Stimulated activated CD4-positive, alpha-beta T cell treated with anti-CD3 and anti-CD28 coated beads, Interleukin-12 subunit alpha, Interleukin-12 subunit beta, amount 100 ng/mL, for 4 hours (primary cell): ENCODE measurements at regions not wholly inside any gene's neighbourhood (a gene's known extent, or its start where the extent isn't known, plus 50 kb on each side); places are given as distances from the start of the nearest gene placed in this dataset.
"Not testable (repeated sequence)": the region's sequence is repeated elsewhere in the genome, so short reads cannot be mapped to it uniquely, and the experiment has no call there.

ENCODE experiments used
- DNase-seq: peaks from one replicate; pipeline ENCODE4 v3.0.0-alpha.2; 2020

DNA sequence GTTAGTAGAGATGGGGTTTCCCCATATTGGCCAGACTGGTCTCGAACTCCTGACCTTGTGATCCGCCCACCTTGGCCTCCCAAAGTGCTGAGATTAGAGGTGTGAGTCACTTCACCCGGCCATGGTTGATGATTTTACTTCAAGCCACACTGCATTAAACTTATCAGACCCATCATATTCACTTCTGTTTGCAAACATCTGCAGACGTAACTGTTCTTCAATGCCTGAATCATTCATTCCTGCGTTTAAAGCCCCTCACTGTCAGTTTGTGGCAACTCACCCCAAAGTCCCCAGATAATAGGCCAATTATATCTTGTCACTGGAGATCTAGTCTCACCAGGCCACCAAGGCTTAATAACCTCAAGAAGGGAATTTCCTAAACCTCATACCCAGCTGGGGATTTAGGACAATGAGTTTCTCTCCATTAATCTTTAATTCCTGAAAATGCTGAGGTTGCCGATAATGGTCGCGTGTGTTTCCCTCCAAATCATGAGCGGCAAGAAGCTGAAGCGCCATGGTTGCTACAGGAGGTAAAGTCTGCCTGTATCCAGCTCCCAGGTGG lies 229.6 kb downstream of the LY86 start:
- DNase-seq, result no peak

GRCh38 chr6:6820641-6821238 lies 232.2 kb downstream of the LY86 start:
- no peak for DNase-seq

DNA sequence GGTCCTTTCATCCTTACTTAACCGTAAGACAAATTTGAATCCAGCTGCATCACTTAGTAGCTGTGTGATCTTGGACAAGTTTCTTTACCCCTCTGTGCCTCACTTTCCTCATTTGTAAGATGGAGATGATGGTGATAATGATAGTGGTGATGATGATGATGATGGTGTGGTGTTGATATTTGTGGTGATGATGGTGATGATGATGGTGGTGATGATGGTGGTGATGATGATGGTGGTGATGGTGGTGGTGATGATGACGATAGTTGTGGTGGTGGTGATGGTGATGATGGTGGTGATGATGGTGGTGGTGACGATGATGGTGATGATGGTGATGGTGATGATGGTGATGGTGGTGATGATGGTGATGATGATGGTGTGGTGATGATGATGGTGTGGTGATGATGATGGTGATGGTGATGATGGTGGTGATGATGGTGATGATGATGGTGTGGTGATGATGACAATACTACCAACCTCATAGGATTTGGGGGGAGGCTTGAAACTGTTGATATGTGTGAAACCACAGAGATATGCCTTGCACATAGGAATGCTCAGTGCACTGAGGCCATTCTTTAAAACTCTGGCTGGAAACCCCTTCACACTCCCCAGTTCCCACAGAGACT lies 233.2 kb downstream of the LY86 start:
- DNase-seq, result no peak

- DNase-seq, result no peak
Measured at GRCh38 chr6:6823030-6823429, 234.5 kb downstream of the LY86 start.

GRCh38 chr6:6823568-6824224 lies 235.2 kb downstream of the LY86 start:
- DNase-seq, result no peak

- DNase-seq, result no peak
Measured at GRCh38 chr6:6824381-6824780, 235.9 kb downstream of the LY86 start.

DNA sequence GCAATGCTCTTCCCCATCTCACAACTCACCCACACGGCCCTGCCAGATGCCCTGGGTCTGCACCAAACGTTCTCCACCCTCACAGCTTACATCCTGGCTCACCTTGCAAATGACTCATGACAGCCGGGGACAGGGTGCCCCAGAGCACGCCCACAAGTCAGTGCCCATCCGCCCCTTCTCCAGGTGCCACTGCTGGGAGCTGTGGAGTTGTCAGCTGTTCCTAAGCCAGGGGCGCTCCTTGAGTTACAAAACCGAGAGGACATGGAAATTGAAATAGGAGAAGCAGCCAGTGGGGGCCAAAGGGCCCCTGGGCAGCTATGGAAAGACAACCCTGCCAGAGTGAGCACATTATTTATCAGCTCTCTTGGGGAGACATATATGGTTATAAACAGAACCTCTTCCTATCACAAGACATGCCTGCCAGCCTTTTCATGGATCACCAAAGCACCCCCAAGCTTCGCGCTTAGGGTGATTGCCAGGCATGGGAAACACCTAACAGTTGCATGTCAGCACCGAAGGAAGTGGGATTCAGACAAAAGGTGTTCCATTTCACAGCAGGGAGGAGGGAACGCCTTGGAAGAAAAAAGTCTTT lies 236.8 kb downstream of the LY86 start:
- no peak for DNase-seq

DNA sequence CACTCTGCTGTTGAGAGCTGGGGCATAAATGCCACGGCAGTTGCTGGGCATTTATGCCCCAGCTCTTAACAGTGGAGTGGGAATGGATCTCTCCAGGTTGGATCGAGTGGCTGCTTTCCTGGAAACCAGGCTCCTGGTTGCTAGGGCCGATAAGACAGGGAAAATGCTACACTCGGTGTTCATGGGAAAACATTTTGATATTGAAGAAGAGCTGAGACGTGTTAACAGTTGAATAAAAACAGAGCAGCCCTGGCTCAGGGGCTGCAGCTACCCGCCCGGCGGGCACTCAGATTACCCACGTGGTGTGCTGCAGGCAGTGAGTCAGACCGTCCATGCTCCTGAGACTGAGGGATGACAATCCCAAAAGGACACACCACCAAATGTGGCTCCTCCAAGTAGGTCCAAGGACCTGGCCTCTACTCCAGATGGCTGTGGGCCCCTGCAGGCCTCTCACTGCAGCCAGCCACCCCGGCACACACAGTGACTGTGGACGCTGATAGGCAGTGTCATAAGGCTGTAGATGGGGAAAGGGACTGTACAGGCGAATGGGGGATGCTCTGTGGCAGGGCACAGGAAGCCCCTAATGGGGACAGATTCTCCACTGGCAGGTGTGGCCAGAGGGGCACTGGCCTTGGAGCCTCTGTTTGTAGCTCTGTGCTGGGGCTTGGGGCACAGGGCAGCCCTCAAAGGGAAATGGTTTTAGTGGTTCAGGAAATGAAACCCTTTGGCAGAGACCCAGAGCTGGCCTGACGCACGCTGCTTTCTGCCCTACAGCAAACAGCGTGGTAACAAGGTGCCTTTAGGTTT lies 237.8 kb downstream of the LY86 start:
- DNase-seq, result no peak

DNA sequence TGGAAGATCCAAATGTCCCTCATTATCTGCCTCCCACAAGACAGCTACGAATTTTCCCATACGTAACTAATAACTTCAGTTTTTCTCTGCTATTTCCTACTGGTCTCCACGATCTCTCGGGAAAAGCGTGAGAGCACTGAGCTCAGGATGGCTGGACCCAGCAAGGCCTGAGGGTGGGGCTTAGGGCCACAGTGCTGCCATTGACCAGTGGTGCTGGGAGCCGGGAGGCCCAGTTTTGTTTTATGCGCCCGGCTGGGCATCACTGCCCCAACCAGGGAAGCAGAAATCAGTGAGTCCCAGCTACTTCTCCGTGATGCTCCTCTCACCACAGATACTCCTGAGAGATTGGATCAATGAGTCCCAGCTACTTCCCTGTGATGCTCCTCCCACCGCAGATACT lies 238.4 kb downstream of the LY86 start:
- no peak for DNase-seq

- DNase-seq, result no peak
Measured at GRCh38 chr6:6829872-6830685, 241.6 kb downstream of the LY86 start.

DNA sequence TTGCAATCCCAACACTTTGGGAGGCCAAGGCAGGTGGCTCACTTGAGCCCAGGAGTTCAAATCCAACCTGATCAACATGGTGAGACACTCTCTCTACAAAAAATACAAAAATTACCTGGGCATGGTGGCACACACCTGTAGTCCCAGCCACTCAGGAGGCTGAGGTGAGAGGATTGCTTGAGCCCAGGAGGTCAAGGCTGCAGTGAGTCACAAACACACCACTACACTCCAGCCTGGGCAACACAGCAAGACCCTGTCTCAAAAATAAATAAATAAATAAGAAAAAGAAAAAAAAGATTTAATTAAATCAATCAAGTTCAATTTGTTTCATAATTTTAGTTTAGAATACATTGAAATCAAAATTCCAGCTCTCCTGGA lies 242.2 kb downstream of the LY86 start:
- DNase-seq, result not testable (repeated sequence)

- no peak for DNase-seq
Measured at GRCh38 chr6:6832439-6832838, 243.9 kb downstream of the LY86 start.

GRCh38 chr6:6834356-6835222 lies 246.1 kb downstream of the LY86 start:
- no peak for DNase-seq

GRCh38 chr6:6835223-6835503 lies 246.6 kb downstream of the LY86 start:
- no peak for DNase-seq

- no peak for DNase-seq
Measured at GRCh38 chr6:6836609-6837406, 248.3 kb downstream of the LY86 start.

DNA sequence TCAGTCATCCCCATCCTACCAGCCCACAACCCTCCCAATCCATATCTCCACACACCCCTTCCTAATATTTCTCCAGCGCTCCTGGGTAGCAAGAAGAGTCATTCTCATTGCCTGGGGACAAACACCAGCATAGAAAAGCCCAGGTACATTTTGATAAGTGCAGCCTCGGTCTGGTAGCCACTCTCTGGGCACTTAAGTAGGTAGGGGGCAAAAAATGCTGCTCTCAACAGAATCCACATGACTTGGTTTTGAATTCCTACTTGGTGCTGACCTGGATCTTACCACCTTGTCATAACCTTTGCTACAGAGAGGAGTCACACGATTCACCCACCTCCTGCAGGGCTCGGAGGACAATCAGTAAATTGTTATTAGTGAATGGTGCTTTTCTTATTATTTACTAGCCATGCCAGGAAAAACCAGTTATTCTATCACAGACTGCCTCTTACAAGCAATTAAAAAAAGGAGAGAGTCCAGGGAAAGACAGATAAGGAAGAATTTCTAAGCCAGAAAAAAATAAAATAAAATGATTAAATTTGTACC lies 249.1 kb downstream of the LY86 start:
- DNase-seq, result no peak

- DNase-seq, result no peak
Measured at GRCh38 chr6:6840831-6841291, 252.3 kb downstream of the LY86 start.

DNA sequence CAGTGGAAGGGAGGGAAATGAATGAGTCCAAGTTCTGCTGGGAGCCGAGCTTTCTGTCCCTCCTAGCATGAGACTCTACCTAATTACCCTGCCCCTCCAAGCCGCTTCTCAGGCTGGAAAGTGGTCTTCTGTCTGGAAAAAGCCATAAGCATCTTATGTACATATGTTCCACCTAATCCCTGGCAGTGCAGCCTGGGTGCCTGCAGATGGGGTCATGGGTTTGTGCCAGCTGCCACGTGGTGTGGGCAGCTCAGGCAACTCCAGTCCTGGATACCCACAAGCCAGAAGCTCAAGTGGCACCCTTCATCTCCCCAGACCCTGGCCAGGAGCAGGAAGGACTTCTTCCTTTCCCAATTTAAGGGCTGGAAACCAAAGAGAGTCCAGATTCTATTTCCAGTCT lies 253.1 kb downstream of the LY86 start:
- no peak for DNase-seq

DNA sequence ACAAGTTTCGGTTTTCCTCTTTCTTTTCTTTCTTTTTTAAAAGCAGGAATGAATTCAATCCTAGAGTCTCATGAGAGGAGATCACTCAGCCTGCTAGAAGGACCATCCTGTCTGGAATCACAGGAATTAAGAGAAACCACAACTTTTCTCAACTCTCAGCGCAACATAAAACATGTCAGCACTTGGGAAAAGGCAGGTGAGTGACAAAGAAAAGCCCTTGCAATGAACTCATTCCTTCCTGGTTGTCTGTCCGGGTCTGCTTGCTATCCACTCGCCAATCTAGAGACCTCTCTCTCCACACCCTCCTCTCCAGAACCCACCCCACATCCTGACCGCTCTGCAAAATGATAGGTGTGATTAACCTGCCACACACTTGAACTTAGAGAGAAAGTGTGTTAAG lies 253.8 kb downstream of the LY86 start:
- DNase-seq, result no peak

DNA sequence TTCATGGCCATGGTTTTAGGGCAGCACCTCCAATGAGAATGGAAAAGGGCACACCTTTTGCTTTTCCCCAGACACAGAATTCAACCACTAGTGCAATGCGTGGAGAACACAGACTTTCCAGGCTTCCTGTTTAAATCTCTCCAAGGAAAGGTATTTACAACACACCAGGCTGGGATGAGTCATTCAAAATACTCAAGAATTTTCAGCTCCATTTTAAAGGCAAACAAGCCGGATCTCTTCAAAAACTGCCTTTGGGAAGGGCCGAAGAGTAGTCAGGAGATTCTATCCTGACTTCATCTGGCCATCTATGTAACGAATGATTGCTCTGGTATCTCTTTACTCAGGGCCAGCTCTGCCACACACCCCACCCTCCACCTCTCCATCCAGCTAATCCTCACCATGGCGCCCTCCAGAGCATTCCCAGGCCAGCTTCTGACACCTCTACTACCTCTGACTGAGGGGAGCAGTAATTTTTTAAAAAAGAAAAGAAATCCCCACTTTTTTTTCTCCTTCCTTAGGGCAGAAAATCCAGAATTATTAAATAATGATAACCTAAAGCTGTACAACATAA lies 254.6 kb downstream of the LY86 start:
- DNase-seq, result no peak
